PC-3 (cell line): ENCODE measurements at regions not wholly inside any gene's neighbourhood (a gene's known extent, or its start where the extent isn't known, plus 50 kb on each side); places are given as distances from the start of the nearest gene placed in this dataset.

Experiments used
- EZH2 ChIP-seq: fragments of 300-600 bp; sonication (generic); IDR thresholded peaks from one replicate; pipeline ENCODE4 v1.6.1; 2017; ENCODE audit warnings: antibody characterized with exemption, mild to moderate bottlenecking, low read length; ENCODE audit not compliant: unreplicated experiment
- EZH2phosphoT487 ChIP-seq: fragments of 300-600 bp; sonication (generic); IDR thresholded peaks from 2 replicates; pipeline ENCODE4 v1.6.1; 2018; ENCODE audit warnings: mild to moderate bottlenecking, antibody characterized with exemption, low read length, borderline replicate concordance
- TF ChIP-seq, protein P1 (sequence below): fragments of 300-600 bp; sonication (generic); conservative IDR thresholded peaks from 2 replicates; pipeline ENCODE4 v1.5.1; 2017; ENCODE audit warnings: antibody characterized with exemption, low read depth, mild to moderate bottlenecking, low read length

GRCh38 chr11:11034476-11034875 lies 176.6 kb upstream of the ZBED5 start:
- TF ChIP-seq, protein P1, sequence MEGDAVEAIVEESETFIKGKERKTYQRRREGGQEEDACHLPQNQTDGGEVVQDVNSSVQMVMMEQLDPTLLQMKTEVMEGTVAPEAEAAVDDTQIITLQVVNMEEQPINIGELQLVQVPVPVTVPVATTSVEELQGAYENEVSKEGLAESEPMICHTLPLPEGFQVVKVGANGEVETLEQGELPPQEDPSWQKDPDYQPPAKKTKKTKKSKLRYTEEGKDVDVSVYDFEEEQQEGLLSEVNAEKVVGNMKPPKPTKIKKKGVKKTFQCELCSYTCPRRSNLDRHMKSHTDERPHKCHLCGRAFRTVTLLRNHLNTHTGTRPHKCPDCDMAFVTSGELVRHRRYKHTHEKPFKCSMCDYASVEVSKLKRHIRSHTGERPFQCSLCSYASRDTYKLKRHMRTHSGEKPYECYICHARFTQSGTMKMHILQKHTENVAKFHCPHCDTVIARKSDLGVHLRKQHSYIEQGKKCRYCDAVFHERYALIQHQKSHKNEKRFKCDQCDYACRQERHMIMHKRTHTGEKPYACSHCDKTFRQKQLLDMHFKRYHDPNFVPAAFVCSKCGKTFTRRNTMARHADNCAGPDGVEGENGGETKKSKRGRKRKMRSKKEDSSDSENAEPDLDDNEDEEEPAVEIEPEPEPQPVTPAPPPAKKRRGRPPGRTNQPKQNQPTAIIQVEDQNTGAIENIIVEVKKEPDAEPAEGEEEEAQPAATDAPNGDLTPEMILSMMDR: no peak
- no peak for TF ChIP-seq EZH2phosphoT487
- TF ChIP-seq EZH2: no peak
